GM20000 (cell line): ENCODE measurements at regions not wholly inside any gene's neighbourhood (a gene's known extent, or its start where the extent isn't known, plus 50 kb on each side); places are given as distances from the start of the nearest gene placed in this dataset.

ENCODE experiments used
- DNase-seq: peaks from one replicate; pipeline ENCODE4 v3.0.0; 2012; ENCODE audit warnings: low spot score
- TF ChIP-seq, protein P1 (sequence below): IDR thresholded peaks from 2 replicates; pipeline ENCODE4 v1.5.1; 2012; ENCODE audit warnings: mild to moderate bottlenecking, control low read depth; ENCODE audit errors: extremely low read depth, missing control alignments

DNA sequence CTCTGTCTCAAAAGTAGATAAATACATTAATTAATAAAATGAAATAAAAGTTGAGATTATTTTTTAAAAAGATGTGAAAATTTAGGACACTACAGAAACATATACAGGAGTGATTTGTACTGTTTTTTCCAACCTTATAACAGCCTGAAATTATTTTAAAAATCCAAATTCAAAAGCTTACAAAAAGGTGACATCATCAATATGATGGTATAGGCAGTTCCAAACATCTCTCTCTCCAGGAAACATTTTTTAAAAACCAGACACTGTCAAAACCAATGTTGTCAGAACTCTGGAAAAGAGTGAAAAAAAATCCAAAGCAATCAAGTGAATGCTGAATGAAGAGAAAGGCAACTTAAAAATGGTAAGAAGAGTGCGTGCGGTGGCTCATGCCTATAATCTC, 76.7 kb downstream of the HHEX start:
- DNase-seq: no peak
- TF ChIP-seq, protein P1, sequence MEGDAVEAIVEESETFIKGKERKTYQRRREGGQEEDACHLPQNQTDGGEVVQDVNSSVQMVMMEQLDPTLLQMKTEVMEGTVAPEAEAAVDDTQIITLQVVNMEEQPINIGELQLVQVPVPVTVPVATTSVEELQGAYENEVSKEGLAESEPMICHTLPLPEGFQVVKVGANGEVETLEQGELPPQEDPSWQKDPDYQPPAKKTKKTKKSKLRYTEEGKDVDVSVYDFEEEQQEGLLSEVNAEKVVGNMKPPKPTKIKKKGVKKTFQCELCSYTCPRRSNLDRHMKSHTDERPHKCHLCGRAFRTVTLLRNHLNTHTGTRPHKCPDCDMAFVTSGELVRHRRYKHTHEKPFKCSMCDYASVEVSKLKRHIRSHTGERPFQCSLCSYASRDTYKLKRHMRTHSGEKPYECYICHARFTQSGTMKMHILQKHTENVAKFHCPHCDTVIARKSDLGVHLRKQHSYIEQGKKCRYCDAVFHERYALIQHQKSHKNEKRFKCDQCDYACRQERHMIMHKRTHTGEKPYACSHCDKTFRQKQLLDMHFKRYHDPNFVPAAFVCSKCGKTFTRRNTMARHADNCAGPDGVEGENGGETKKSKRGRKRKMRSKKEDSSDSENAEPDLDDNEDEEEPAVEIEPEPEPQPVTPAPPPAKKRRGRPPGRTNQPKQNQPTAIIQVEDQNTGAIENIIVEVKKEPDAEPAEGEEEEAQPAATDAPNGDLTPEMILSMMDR: no peak

DNA sequence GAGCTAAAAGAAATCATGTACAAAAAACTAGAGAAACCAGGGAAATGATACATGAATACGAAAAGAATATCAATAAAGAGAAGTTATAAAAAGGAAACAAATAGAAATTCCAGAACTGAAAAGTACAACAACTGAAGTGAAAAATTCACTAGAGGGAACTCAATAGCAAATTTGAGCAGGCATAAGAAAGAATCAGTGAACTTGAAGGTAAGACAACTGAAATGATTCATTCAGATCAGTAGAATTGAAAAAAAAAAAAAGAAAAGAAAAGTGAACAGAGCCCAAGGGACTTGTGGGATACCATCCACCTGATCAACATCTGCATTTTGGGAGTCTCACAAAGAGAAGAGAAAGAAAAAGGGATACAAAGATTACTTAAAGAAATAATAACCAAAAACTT, 78.3 kb downstream of the HHEX start:
- DNase-seq: no peak
- TF ChIP-seq, protein P1: no peak

DNA sequence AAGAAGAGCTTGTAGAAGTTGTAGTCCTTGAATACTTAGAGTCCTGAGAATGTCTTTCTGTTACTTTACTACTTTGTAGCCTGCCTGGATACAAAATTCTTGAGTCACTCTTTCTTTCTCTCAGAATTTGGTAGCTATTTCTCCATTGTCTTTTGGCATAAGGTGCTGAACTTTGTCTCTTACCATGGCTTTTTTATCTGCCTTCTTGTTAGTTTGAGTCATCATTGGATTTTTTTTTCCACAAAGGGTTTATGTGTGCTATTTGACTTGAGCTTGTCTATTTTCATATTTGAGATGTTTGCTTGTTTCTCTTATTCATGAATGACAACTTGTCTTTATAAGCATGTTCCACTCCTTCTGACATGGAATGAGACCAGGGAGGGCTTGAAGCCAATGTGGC, 74.5 kb upstream of the EXOC6 start:
- no peak for DNase-seq
- TF ChIP-seq, protein P1: no peak

DNA sequence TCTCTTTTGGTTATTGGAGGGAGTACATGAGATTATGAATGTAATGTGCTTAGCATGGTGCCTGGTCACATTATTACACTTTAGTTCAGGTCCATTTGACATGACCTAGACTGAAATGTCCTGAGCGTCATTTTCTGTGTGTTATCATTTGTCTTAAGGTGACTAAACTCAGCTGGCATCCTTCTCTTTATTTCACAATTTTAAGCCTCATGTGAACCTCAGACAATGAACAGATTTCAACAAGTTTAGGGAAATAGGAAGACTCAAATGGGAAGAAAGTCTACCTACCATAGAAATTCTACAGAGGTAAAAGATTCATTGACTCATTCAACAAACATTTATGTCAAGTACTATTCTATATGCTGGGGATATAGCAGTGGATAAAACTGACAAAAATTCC, 70.2 kb upstream of the EXOC6 start:
- TF ChIP-seq, protein P1: no peak

DNA sequence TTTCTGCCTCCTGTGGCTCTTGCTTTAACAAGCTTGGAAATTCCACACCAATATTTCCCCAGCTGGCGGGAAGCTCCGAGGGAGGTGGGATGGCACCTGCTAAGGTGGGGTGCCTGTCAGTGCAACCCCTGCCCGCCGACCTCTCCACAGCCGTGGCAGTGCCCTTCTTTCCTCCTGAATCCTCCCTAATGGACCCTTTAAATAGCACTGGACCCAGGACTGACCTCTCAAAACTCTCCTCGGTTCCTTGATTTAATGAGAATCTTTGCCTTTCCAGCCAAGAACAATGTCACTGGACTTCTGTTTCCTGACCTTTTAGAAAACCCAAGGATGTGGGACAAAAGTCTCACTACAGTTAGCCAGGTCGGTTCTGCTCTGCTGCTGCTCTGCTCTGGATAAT, 63.2 kb upstream of the EXOC6 start:
- no peak for DNase-seq
- TF ChIP-seq, protein P1: no peak

More for the DNA sequence above, 70.2 kb upstream of the EXOC6 start:
- DNase-seq: no peak

DNA sequence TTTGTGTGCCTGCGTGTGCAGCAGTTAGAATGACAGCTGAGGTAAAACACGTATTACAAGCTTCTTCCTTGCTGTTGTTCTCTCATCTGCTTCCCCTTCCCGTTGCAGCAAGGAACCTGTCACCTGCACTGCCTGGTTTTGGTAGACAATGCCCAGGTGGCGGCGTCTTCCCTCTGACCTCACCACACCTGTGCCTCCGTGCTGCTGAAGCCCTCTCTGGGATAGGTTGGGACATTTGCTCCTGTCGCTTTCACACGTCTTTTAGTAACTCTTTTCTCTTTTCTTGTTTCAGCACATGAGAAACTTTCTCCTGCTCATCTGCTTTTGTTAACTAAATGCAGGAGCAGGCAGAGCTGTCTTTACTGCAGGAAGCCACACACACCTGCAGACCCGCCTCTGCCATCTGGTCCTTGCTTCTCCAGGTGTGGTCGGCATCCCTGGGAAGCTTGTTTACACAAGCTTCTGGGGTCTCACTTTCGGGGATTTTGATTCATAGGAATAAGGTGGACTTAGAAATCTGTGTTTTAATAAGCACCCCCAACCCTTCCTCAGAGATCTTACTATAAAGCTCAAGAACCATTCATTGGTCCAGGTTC, 60.7 kb upstream of the EXOC6 start:
- TF ChIP-seq, protein P1: no peak
- no peak for DNase-seq

DNA sequence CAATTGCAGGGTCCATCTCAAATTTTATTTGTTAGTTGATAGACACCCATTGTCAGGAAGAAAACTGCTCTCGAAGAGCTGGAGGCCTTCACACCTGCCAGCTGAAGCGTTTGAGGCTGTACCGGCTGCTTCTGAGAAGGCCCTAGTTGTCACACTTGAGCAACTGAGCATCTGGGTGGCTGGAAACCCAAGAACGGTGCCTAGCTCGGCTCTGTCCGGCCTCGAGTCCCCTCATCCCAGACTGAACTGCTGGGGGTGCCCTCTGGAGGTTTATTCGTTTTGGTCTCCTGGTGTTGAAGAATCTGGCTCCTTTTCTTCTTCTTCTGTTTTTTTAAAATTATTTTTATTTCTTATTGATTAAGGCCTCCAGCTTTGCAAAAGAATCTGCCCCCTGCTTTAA, 59.3 kb upstream of the EXOC6 start:
- no peak for DNase-seq
- TF ChIP-seq, protein P1: no peak
